Islet precursor cell (in vitro differentiated cells): ENCODE measurements at regions not wholly inside any gene's neighbourhood (a gene's known extent, or its start where the extent isn't known, plus 50 kb on each side); places are given as distances from the start of the nearest gene placed in this dataset.
"Not testable (repeated sequence)": the region's sequence is repeated elsewhere in the genome, so short reads cannot be mapped to it uniquely, and the experiment has no call there.

ENCODE experiments used
- DNase-seq: peaks from one replicate; pipeline ENCODE4 v3.0.0-alpha.2; 2018

DNA sequence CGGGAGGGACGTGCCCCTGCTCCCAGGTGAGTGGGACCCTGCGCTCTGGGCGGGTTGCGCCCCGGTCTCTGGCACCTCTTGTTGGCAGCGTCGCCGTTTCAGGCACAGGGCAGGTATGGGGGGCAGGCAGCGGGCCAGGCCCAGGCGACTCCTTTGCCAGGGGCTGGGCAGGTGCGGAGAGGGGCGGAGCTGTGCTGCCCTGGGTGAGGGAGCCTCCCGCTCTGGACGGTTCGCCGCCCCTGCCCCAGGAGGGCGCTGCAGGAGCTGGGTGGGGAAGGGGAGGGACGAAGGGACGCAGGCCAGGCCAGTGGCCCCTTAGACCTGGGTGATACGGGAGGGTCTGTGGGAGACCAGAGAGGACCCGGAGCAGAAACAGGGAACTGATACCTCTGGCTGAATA is 663.9 kb upstream of the DEFB115 start:
- no peak for DNase-seq

DNA sequence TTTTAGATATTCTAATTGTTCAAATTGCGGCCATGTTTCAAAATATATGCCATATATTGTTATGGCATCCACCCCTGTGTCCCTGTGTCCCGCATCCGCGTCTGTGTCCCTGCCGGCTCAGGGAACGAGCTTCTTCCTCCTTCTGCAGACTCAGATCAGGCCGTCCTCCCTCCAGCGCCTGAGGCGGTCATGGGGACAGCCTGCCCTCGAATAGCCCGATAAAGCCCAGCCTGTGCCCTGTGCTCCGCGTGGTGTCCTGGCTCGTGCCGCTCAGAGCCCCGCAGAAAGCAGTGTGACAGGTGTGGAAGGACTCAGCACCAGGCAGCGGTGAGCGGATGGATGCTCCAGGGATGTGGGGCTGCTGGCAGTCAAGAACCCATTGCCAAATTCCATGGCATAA is 663.4 kb upstream of the DEFB115 start:
- DNase-seq, result no peak

DNA sequence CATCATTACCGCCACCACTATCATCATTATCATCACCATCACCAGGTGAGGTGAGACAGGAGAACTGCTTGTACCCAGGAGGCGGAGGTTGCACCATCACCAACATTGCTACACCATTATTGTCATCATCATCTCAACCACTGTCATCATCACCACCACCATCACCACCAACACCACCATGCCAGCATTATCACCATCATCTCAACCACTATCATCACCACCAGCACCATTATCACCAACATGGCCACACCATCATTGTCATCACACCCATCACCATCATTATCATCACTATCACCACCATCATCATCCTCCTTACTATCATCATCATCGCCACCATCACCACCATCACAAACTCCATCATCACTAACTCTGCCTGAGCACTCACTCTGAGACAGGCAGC is 661.8 kb upstream of the DEFB115 start:
- DNase-seq, result no peak

DNA sequence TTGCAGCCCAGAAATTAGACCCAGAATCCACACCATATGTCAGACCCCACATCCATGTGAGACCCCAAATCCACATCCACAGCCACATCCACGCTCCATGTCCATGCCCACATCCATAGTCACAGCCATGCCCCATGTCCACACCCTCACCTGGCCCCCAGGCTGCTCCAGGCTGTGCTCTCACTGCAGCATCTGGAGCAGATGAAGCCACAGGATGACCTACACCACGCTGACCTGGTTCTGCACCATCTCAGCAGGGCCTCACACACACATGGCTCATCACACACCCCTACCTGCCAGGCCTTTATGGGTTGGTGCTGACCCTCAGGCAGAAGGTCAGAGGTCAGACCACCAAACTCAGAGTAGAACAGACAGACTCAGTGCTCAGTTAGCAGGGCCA is 660.0 kb upstream of the DEFB115 start:
- DNase-seq, result not testable (repeated sequence)

DNA sequence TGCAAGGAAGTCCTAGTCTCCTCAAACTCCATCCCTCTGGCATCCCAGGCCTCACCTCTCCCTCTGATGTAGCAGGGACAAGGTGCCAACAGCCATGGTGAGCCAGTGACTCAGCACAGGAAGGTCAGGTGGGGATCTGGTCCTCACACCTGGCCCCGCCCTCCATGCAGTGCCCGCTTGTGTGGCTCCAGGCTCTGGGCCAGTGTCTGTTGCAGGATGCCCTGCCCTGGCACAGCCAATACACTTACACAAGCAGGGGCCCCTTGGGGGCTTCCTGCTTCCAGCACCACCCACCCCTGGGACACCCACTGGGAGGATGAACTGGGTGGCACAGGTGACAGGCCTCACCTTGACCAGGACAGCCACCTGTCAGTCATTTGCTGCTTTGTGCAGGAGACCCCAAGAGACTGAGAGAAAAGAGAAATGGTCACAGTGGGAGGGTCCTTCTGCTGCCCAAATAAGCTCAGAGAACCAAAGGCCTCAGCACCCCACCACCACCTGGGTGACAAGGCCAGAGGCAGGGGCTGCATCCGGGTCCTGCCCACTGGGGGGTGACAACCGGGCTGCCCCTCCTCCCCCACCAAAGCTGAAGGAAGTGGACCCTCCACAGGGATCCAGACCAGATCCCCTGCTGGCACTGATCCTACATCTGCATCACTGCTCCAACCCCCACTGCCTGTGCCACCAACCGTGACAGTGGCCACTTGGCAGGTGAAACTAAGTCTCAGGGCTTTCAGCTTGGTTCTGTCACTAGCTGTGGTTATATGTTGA is 658.8 kb upstream of the DEFB115 start:
- no peak for DNase-seq

DNA sequence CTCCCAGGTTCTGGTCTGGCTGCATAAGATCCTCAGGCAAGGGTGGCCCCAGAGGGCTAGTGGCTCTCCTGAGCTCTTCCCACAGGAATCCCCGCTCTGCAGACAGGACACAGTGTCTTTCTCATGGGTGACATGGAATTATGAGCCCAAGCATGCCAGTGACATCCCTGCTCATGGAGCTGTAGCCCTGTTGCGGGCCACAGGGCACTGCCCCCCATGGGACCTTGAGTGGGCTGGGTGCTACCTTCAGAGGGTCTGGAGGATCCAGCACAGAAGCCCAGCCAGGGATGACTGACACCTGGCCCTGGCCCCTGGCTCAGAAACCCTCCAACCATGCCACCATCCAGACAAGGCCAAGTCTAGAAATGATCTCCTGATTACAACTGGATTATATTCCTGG is 657.5 kb upstream of the DEFB115 start:
- DNase-seq, result no peak

DNA sequence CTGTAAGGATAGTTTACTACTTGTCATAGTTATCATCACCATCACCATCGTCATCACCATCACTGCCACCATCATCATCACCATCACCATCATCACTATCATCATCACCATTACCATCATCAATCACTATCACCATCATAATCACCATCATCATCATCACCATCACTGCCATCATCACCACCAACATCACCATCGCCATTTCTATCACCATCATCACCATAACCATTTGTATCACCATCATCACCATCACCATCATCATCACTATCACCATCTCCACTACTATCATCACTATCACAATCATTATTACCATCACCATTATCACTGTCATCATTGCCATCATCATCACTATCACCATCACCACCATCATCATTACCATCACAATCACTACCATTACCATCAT is 655.5 kb upstream of the DEFB115 start:
- no peak for DNase-seq

DNA sequence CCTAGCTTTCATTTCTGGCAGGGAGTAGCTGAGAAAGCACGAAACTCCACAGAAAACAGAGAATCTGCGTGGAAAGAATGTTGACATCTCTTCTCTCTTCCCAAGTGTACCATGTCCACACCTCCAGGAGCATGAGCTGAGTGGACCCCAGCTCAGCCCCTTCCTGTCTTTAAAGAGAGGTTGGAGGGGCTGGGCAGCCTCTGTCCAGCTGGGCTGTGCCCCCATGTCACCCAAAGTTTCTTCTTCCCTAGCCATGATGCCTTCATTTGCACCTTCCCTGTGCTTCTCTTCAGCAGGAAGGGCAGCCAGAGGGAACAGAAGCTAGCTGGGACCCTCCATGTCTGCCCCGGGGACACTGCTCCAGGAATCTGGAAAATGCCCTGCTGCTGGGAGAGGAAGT is 655.0 kb upstream of the DEFB115 start:
- no peak for DNase-seq

DNA sequence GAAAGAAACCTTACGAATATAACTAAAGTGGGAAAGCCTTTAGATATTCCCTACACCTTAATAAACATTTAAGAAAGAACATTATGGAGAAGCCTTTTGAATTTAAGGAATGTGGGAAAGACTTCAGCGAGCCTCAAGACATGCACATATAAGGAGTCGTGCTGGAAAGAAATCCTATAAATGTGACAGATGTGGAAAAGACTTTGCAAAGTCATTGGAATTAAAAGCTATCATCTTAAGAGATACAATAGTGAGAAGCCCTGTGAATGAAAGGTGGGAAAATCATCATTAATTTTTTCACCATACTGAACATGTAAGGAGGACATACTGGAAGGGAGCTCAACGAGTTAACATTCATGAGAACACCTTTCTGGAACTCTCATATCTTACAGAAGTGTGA is 650.5 kb upstream of the DEFB115 start:
- DNase-seq, result no peak

DNA sequence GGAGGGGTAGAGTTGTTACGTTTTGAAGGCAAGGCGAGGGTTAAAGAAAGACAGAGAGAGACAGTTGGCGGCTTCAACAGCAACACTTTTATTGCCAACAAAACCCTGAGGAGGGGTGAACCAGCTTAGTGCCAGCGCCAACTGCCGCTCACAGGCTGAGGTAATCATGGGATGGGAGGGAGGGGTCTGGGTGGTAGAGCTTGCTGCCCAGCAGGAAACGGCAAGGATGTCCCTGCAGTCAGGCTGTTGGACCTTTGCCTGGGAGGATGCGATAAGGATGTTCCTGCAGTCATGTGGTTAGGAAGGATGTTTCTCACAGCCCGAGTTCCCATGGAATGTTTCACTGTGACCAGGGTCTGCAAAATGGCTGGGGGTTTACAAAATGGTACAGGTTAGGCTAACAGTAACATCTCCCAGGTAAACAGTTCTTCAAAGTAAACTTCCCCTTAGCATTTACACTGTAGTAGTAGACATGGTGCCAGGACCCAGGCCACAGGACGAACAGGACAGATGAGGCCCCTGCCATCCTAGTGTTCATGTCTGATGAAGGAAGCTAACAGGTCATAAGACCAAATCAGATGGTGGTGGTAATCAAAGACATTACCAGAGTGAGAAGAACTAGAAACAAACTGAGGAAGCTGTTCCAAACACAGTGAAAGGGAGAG is 647.3 kb upstream of the DEFB115 start:
- DNase-seq, result no peak

DNA sequence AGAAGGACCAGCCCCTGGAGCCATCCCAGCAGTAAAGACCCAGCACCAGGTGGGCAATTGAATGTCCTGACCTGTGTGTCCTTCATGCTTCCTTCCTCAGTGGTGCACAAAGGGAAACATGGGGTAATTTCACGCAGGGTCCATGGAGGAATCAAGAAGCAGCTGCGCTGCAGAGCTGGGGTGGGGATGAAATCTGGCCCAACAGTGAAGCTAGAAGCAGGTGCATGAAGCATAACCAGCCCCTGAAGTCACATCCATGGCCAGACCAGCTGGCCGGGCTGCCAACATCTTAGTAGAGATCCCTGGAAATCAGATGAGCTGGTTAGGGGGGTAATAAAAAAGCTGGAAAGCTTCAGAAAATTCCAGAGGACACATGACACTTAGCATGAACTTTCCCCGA is 646.7 kb upstream of the DEFB115 start:
- DNase-seq, result no peak

DNA sequence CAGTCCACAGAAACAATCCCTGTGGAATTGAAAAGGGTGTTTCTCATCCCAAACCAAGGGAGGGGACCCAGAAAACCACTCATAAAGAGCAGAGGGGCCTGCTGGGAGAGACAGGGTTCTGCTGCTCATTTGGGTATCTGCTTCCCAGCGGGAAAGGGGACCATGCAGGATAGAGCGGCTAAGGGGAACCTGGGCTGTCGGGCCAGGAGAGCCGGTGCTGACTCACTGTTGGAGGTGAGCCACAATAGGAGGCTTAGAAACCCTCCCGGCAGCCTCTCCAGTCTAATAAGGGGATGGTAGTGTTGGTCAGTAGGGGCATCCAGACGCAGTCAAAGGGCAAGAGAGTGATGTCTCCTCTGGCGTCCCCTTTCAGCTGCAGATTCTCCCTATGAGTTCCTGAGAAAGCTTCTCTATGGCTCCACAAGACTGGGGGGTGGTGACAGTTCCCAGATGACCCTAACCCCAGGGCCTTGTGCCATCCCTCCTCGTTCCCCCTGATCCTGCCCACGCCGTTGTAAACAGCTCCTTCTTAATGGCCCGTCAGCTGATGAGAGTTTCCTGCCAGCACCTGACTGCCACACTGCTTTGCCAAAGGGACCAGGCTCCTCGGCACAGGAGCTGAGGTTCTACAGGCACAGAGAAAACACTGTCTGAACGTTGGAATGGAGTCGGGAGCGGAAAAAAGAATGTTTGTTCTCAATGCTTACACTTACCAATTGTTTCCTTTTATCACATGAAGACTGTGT is 646.1 kb upstream of the DEFB115 start:
- no peak for DNase-seq

DNA sequence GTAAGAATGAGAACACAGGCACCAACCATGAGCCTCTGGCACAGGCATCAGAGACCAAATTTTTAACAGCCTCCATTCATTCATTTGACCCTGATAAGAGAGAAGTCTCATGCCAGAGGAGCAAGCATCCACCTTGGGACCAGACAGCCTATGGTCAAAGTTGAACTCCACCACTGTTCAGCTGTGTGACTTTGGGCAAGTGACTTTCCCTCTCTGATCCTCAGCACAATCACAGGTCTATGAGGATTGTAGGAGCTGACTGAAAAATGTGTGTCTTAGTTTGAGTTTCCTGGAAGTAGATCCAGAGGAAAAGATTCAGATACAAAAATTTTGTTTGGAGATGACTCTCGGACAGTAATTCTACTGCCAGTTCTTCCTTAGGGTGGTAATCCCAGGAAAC is 645.1 kb upstream of the DEFB115 start:
- DNase-seq, result no peak

DNA sequence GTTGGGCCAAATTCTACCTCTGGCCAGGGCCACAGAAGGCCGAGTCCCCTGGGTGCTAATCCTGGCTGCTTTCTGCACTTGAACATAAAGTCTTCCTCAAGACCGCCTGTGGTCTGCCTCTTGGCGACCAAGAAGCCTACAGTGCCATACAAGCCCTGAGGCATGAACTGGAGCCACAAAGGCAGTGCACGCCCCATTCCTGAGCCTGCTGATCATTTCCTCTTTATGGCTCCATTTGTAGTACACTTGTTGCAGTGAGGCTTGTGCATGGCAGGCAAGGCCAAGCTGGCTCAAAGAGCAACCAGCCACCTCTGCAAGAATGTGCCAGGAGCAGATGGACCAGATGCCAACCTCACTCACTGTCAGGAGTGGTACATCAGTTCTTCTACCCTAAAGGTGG is 636.1 kb upstream of the DEFB115 start:
- DNase-seq, result not testable (repeated sequence)

DNA sequence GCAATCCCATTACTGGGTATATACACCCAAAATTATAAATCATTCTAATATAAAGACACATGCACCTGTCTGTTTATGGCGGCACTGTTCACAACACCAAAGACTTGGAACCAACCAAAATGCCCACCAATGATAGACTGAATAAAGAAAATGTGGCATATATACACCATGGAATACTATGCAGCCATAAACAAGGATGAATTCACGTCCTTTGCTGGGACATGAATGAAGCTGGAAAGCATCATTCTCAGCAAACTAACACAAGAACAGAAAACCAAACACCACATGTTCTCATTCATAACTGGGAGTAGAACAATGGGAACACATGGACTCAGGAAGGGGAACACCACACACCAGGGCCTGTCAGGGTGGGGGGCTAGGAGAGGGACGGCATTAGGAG is 633.2 kb upstream of the DEFB115 start:
- DNase-seq, result not testable (repeated sequence)

DNA sequence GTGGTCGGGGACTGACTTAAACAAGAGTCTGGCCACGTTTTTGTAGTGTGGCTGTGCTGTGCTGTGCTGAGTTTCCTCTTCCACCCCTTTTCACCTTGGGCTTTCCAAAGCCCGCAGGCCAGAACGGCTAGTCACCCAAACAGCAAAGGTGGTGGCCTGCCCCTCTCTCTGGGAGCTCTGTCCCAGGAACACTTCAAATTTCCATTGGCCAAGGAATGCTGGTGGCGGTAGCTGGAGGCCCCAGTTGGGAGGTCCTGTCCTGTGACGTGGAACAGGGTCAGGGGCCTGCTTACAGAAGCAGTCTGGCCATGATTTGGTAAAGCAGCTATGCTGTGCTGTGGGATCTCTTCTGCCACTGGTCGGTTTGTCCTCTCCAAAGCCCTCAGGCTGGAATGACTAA is 628.1 kb upstream of the DEFB115 start:
- not testable (repeated sequence) for DNase-seq

DNA sequence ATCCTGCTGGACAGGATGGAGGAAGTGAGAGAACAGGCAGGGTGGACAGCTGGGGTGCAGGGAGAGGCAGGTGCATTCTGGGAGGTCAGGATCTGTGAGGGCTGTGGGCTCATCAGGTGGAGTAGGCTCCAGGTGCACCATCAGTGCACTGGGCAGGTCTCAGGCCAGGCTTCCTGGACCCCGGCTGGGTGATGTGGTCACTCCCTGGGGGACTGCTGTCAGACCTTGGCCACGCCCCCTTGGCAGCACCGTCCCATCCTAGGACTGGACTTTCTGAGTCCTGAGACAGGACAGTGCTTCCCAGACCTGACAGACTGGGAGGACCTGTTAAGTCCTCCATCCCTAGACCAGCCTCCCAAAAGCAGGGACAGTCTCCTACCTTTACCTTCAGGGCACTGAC is 626.7 kb upstream of the DEFB115 start:
- no peak for DNase-seq

DNA sequence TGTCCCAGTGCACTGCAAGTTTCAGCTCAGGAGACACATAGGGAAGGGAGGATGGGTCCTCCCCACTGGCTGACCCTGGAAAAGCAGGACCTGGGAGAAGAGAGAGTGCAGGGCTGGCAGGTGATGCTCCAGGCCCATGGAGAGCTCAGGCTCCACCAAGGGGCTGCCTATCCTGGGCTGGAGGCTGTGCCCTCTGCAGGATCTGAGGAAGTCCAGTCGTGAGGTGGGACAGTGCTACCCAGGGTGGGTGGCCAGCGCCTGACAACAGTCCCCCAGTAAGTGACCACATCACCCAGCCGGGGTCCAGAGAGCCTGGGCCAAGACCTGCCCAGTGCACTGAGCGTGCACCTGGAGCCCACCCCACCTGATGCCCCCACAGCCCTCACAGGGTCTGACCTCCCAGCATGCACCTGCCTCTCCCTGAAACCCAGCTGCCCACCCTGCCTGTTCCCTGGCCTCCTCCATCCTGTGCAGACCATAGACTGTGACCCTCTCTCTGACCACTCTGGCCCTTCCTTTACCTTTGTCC is 626.1 kb upstream of the DEFB115 start:
- not testable (repeated sequence) for DNase-seq

DNA sequence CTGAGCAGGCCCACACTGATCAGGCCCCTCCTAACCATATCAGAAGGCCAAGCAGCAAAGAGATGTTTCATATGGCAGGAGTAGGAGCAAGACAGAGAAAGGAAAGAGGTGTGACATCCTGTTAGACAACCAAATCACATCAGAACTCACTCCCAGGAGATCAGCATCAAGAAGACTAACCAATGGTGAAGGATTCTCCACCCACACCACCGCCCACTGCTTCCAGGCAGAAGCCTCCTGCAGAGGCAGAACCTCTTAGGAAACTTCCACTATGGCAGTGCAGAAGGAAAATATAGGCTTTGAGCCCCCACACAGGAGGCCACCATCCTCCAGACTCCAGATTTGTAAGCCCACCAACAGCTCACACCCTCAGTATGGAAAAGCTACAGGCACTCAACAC is 624.7 kb upstream of the DEFB115 start:
- DNase-seq, result not testable (repeated sequence)

DNA sequence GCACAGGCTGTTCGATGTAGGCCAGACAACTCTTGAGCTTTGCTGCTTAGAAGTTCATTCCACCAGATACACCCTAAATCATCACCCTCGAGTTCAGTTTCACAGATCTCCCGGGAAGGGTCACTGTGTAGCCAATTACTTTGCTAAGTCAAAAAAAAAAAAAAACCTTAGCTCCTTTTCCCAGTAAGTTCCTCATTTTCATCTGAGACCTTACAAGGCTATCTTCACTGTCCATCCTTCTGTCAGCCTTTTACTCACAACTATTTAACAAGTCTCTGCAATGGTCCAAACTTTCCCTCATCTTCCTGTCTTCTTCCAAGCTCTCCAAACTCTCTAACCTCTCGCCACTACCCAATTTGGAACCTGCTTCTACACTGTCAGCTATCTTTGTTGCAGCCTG is 615.9 kb upstream of the DEFB115 start:
- not testable (repeated sequence) for DNase-seq

DNA sequence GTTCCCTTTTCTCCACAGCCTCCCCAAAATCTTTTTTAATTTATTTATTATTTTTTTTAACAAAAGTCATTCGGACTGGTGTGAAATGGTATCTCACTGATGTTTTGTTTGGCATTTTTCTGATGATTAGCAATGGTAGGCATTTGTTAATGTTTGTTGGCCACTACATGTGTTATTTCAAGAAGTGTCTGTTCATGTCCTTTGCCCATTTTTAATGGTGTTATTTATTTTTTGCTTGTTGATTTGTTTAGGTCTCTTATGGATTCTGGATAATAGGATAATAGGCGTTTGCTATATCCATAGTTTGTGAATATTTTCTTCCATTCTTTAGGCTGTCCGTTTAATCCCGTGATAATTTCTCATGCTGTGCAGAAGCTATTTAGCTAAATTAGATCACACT is 596.5 kb upstream of the DEFB115 start:
- DNase-seq, result not testable (repeated sequence)

DNA sequence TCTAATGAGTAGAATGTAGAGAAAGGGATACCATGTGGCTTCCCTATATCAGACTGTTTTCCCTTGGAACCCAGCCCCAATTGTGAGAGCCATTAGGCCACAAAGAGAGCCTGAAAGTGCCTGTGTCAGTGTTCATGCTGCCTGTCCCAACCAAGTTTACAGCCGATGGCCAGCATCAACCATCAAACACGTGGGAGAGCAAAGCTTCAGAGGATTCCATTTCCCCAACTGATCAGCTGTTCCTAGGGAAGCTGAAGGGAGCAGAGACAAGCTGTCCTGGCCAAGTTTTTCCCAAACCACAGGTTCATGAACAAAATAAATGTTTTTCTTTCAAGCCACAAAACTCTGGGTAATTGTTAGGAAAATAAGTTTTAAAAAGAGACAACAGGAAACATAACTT is 589.0 kb upstream of the DEFB115 start:
- DNase-seq, result not testable (repeated sequence)

DNA sequence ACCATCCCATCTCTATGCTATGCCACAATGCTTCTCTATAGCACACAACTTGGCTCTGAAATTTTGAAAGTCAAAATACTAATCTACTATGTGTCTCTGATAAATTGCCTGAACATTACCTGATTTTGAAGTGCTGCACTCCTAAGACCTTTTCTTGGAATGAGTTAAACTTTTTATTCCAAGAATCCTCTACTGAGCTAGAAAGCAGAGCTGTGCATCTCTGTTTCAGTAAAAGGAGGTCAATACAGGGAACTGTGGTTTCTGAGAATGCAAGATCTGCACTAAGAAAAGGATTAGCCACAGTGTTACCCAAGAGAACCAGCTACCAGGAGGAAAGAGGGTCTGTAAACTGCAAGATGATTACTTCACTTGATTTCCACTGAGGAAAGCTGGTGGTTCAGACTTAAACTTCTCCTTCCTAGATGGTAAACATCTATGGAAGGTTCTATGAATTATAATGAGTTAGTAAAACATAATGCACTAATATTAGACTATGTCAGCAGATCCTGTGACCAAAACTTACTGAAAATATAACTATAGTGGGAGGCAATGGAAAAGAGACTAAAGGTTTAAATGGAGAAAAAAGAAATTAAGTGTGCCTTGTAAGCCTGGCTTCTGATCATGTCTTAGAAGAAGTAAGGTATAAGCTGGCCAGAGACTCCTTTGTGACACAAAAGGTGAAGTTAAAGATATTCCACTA is 588.0 kb upstream of the DEFB115 start:
- not testable (repeated sequence) for DNase-seq
